Tibial nerve (tissue), 4 donors: ENCODE measurements at regions not wholly inside any gene's neighbourhood (a gene's known extent, or its start where the extent isn't known, plus 50 kb on each side); places are given as distances from the start of the nearest gene placed in this dataset.

Experiments
- DNase-seq, 2 donors: peaks; one replicate each; pipeline ENCODE4 v3.0.0-alpha.2; 2019; ENCODE audit warnings: low spot score in 2 of 2
- H3K27ac ChIP-seq, 4 donors: fragments of 200-600 bp; sonication (generic) in 3 of 4; one replicate each; pipeline ENCODE4 v1.5.1; 2017 to 2019; ENCODE audit warnings: mild to moderate bottlenecking in 1 of 4
- H3K27me3 ChIP-seq, 2 donors: fragments of 200-600 bp; sonication (generic) in 1 of 2; one replicate each; pipeline versions ENCODE4 v1.5.1 to v1.6.0; 2017 to 2019
- H3K36me3 ChIP-seq, 3 donors: fragments of 200-600 bp; sonication (generic); one replicate each; pipeline ENCODE4 v1.5.1; 2018 to 2019
- H3K4me1 ChIP-seq, 4 donors: fragments of 200-600 bp; sonication (generic) in 3 of 4; one replicate each; pipeline ENCODE4 v1.5.1; 2017 to 2019
- H3K4me3 ChIP-seq, 4 donors: fragments of 200-600 bp; sonication (generic) in 3 of 4; one replicate each; pipeline ENCODE4 v1.5.1; 2017 to 2019; ENCODE audit warnings: mild to moderate bottlenecking in 1 of 4, moderate library complexity in 1 of 4
- H3K9me3 ChIP-seq, 4 donors: fragments of 200-600 bp; sonication (generic) in 3 of 4; one replicate each; pipeline ENCODE4 v1.5.1; 2017 to 2019
- CTCF ChIP-seq, 5 experiments: fragments of 200-600 bp in 3 of 5; fragments of 450-650 bp in 2 of 5; sonication (generic) in 3 of 5; IDR thresholded peaks; one replicate each; pipeline ENCODE4 v1.5.1; 2016 to 2019; ENCODE audit warnings: antibody characterized with exemption in 5 of 5, mild to moderate bottlenecking in 3 of 5, moderate library complexity in 2 of 5
- EP300 ChIP-seq, 2 donors: sonication (generic); formaldehyde crosslinking; IDR thresholded peaks; one replicate each; pipeline ENCODE4 v1.6.1; 2017; ENCODE audit warnings: antibody characterized with exemption in 2 of 2, mild to moderate bottlenecking in 1 of 2
- POLR2A ChIP-seq, 2 donors: fragments of 450-650 bp; IDR thresholded peaks; one replicate each; pipeline ENCODE4 v1.6.1; 2017; ENCODE audit warnings: antibody characterized with exemption in 2 of 2, mild to moderate bottlenecking in 2 of 2, moderate library complexity in 2 of 2
- WGBS, 2 donors: methylation state at CpG; one replicate each; pipeline ENCODE4 v1.1.5; 2018; 5-methylcytosine and 5-hydroxymethylcytosine counted together

- no peaks in the 10 kb centered on the region for H3K4me1 ChIP-seq
- DNase-seq = no peak
- TF ChIP-seq EP300 (IDR thresholded peaks at IDR 0.05) = no peak
- TF ChIP-seq CTCF (IDR thresholded peaks at IDR 0.05) = no peak
- TF ChIP-seq POLR2A (IDR thresholded peaks at IDR 0.05) = no peak
Observed at GRCh38 chr5:165119175-165119574, 1613.8 kb downstream of the MAT2B start.

GRCh38 chr5:165126598-165126997 lies 1621.2 kb downstream of the MAT2B start:
- 65 to 71% methylated on average over 3 of the region's 3 CpGs for WGBS, 2 donors
- no peak overlapping the region for H3K4me3 ChIP-seq
- TF ChIP-seq EP300 (IDR thresholded peaks at IDR 0.05) (no peak), POLR2A (IDR thresholded peaks at IDR 0.05) (no peak), CTCF (IDR thresholded peaks at IDR 0.05) (no peak)
- H3K27ac ChIP-seq = no peak overlapping the region
- H3K36me3 ChIP-seq = no peaks in the 10 kb centered on the region
- H3K9me3 ChIP-seq = no peaks in the 10 kb centered on the region
- no peak for DNase-seq
- H3K27me3 ChIP-seq = no peaks in the 10 kb centered on the region
- H3K4me1 ChIP-seq = no peaks in the 10 kb centered on the region

More at GRCh38 chr5:165119175-165119574, 1613.8 kb downstream of the MAT2B start:
- 75 to 89% methylated on average over 2 of the region's 2 CpGs for WGBS, 2 donors
- H3K27me3 ChIP-seq = no peaks in the 10 kb centered on the region
- H3K27ac ChIP-seq = no peak overlapping the region
- H3K9me3 ChIP-seq = no peaks in the 10 kb centered on the region
- no peaks in the 10 kb centered on the region for H3K36me3 ChIP-seq
- no peak overlapping the region for H3K4me3 ChIP-seq

- no peaks in the 10 kb centered on the region for H3K9me3 ChIP-seq
- no peaks in the 10 kb centered on the region for H3K36me3 ChIP-seq
- H3K27me3 ChIP-seq = no peaks in the 10 kb centered on the region
- TF ChIP-seq CTCF (IDR thresholded peaks at IDR 0.05) = no peak
- no peak for TF ChIP-seq POLR2A (IDR thresholded peaks at IDR 0.05)
- no peak for TF ChIP-seq EP300 (IDR thresholded peaks at IDR 0.05)
- no peak overlapping the region for H3K4me3 ChIP-seq
- no peak for DNase-seq
- 28 to 30% methylated on average over 2 of the region's 2 CpGs for WGBS, 2 donors
- no peak overlapping the region for H3K27ac ChIP-seq
- no peaks in the 10 kb centered on the region for H3K4me1 ChIP-seq
Observed at GRCh38 chr5:165127941-165128340, 1622.5 kb downstream of the MAT2B start.

DNA sequence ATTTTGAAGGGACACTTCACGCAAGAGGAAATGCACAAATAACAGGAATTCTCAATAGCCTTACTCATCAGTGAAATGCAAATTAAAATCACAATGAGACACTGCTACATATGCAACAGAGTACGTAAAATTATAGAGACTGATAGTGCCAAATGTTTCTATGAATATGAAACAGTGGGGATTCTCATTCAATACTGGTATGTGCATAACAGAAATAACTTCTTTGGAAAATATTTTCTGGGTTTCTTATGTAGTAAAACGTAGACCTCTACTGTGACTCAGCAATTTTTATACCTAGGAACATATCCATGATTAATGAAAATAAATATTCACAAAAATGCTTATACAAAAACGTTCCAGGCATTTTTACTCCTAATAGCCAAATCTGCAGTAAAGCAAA lies 1625.2 kb downstream of the MAT2B start:
- WGBS, 2 donors = 61 to 65% methylated on average over 4 of the region's 4 CpGs
- Histone ChIP-seq H3K27ac (no peak overlapping the region), H3K4me3 (no peak overlapping the region), H3K9me3 (no peaks in the 10 kb centered on the region), H3K27me3 (no peaks in the 10 kb centered on the region), H3K4me1 (no peaks in the 10 kb centered on the region), H3K36me3 (no peaks in the 10 kb centered on the region)
- DNase-seq = no peak
- TF ChIP-seq CTCF (IDR thresholded peaks at IDR 0.05) = no peak
- TF ChIP-seq POLR2A (IDR thresholded peaks at IDR 0.05) = no peak
- no peak for TF ChIP-seq EP300 (IDR thresholded peaks at IDR 0.05)

DNA sequence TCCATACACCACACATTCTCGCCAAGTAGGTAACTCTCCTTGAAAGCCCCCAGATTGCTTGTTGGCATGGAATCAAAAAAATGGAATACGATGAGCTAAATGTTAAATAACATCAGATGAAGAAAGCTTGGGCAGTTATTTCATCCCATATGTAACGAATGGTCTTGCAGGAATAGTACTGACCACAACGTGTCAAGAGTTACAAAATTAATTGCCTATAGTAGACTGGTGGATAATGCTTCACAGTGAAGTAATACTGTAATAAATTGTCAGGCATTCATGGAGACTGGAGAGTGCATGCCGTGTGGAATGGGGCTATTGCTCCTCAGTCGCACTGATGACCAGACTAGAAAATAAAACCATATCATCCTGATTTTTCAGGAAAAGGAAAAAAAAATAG lies 1628.7 kb downstream of the MAT2B start:
- no peak overlapping the region for H3K4me3 ChIP-seq
- TF ChIP-seq EP300 (IDR thresholded peaks at IDR 0.05) (no peak), POLR2A (IDR thresholded peaks at IDR 0.05) (no peak), CTCF (IDR thresholded peaks at IDR 0.05) (no peak)
- H3K4me1 ChIP-seq = no peaks in the 10 kb centered on the region
- H3K36me3 ChIP-seq = no peaks in the 10 kb centered on the region
- 80% methylated on average over 6 of the region's 6 CpGs for WGBS, 2 donors
- no peaks in the 10 kb centered on the region for H3K9me3 ChIP-seq
- H3K27me3 ChIP-seq = no peaks in the 10 kb centered on the region
- no peak for DNase-seq
- no peak overlapping the region for H3K27ac ChIP-seq
